ENCODE measurements at regions not wholly inside any gene's neighbourhood (a gene's known extent, or its start where the extent isn't known, plus 50 kb on each side); places are given as distances from the start of the nearest gene placed in this dataset.

DNA sequence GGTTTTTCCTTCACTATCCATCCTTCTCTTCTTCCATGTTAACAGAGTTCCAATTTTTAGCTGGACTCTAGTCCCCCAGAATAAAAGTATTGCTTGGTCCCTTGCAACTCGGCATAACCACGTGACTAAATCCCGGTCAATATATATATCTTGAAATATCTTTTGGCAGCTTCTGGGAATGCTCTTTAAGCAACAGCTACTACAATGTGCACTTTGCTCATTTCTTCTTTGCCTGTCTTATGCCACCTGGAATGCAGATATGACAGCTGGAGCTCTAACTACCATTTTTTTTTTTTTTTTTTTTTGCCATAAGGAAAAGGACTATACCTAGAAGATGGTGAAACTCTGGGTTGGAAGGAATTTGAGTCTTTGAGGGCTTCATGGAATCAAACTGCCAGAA is 82.6 kb downstream of the GCNT4 start:
- Histone ChIP-seq H3K9me3 (ENCODE audit: control insufficient read depth, low read length) (no peaks in the 10 kb centered on the region), H2AFZ (no peak overlapping the region), H3K27ac (no peak overlapping the region), H3K36me3 (ENCODE audit: control insufficient read depth, insufficient read depth, low read length) (no peaks in the 10 kb centered on the region), H3K9ac (no peak overlapping the region), H3K27me3 (ENCODE audit: control insufficient read depth, insufficient read depth, low read length) (no peaks in the 10 kb centered on the region), H3K4me3 (ENCODE audit: low read depth, low read length) (no peak overlapping the region), H3K4me2 (ENCODE audit: low read length) (no peak overlapping the region), H3K4me1 (no peaks in the 10 kb centered on the region), H3K79me2 (no peaks in the 10 kb centered on the region)
- TF ChIP-seq, protein P1, sequence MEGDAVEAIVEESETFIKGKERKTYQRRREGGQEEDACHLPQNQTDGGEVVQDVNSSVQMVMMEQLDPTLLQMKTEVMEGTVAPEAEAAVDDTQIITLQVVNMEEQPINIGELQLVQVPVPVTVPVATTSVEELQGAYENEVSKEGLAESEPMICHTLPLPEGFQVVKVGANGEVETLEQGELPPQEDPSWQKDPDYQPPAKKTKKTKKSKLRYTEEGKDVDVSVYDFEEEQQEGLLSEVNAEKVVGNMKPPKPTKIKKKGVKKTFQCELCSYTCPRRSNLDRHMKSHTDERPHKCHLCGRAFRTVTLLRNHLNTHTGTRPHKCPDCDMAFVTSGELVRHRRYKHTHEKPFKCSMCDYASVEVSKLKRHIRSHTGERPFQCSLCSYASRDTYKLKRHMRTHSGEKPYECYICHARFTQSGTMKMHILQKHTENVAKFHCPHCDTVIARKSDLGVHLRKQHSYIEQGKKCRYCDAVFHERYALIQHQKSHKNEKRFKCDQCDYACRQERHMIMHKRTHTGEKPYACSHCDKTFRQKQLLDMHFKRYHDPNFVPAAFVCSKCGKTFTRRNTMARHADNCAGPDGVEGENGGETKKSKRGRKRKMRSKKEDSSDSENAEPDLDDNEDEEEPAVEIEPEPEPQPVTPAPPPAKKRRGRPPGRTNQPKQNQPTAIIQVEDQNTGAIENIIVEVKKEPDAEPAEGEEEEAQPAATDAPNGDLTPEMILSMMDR (IDR thresholded peaks at IDR 0.05), result no peak

DNA sequence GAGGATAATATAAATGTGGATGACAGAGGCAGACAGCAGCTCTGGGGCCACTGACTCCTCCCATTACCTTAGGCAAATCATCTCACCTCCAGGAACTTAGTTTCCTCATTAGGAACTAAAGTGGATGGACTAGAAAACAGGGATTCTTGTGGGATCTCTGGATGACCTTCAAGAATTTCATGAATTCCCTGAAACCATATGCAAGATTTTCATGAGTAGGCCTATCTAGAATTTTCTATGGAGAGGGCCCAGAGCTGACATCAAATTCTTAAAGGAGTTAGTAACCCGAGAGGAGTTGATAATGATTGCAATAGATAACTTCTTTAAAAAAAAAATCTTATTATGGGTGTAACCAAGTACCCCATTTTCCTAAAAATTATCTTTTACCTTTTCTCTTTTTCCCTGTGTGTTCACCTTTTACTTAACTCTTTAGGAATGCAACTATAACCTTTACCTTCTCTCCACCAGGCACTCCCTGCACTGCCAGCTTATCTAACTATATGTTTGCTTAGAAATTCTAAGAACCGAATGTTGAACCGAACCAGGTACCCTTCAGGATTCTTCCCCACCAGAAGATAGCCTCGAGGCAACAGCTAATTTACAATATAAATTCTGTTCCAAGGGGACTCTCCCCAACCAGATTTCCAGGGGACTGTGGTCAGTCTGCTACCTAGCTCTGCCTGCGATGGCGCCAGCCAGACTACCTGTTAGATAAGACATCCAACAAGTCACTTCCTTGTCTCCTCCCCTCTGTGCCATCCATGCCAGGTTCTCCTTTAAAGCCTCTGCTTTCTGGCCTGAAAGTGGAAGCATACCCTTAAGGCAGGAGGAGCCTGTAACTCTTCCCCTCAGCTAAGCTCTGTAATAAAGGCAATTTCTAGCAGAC is 86.0 kb downstream of the GCNT4 start:
- Histone ChIP-seq H3K27me3 (ENCODE audit: control insufficient read depth, insufficient read depth, low read length) (no peaks in the 10 kb centered on the region), H3K9ac (no peak overlapping the region), H3K4me2 (ENCODE audit: low read length) (no peak overlapping the region), H3K9me3 (ENCODE audit: control insufficient read depth, low read length) (no peaks in the 10 kb centered on the region), H3K36me3 (ENCODE audit: control insufficient read depth, insufficient read depth, low read length) (no peaks in the 10 kb centered on the region), H3K27ac (no peak overlapping the region), H3K79me2 (no peaks in the 10 kb centered on the region), H2AFZ (no peak overlapping the region), H3K4me1 (no peaks in the 10 kb centered on the region), H3K4me3 (ENCODE audit: low read depth, low read length) (no peak overlapping the region)
- TF ChIP-seq, protein P1 (IDR thresholded peaks at IDR 0.05), result no peak

DNA sequence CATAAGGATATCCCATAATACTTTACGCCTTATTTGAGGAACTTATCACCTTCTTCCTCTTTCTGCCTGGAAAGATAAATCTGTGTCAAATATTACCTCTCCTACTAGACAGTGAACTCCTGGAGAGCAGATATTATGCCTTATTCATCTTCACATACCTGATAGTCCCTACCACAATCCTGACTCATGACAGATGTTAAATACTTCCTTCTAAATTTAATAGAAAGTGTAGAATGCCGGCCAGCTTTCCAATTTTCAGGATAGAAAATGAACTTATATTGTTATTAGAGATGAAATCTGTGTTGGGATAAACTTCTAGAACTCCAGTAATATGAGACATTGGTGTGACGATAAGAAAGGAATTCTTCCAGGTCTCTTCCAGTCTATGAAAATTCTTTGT is 89.0 kb downstream of the GCNT4 start:
- no peak overlapping the region for H3K27ac ChIP-seq
- no peaks in the 10 kb centered on the region for H3K27me3 ChIP-seq (ENCODE audit: control insufficient read depth, insufficient read depth, low read length)
- no peak overlapping the region for H3K9ac ChIP-seq
- H3K36me3 ChIP-seq (ENCODE audit: control insufficient read depth, insufficient read depth, low read length), result no peaks in the 10 kb centered on the region
- H3K9me3 ChIP-seq (ENCODE audit: control insufficient read depth, low read length), result no peaks in the 10 kb centered on the region
- H2AFZ ChIP-seq, result no peak overlapping the region
- H3K79me2 ChIP-seq, result no peaks in the 10 kb centered on the region
- no peaks in the 10 kb centered on the region for H3K4me1 ChIP-seq
- no peak overlapping the region for H3K4me2 ChIP-seq (ENCODE audit: low read length)
- no peak overlapping the region for H3K4me3 ChIP-seq (ENCODE audit: low read depth, low read length)
- TF ChIP-seq, protein P1 (IDR thresholded peaks at IDR 0.05), result no peak

DNA sequence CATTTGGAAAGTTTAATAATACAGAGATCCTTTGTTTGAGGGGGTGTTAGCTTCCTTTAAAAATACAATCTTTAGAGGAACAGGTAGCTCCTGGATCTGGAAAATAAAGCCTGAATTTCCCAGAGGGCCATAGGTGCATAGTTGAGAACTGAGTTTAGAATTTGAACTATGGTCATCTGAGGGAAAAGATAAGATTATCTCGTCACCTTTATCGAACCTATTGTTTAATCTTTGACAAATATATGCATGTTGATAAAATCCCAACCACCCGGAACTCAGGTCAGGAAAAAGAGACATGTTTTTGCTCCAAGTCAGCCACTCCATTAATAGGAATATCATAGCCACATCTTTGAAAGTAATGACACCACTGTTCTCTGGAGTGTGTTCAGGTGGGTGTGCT is 91.7 kb upstream of the FAM169A start:
- no peak overlapping the region for H3K4me2 ChIP-seq (ENCODE audit: low read length)
- H3K4me3 ChIP-seq (ENCODE audit: low read depth, low read length), result no peak overlapping the region
- H2AFZ ChIP-seq, result no peak overlapping the region

More for the DNA sequence above, 91.7 kb upstream of the FAM169A start:
- Histone ChIP-seq H3K9ac (no peak overlapping the region), H3K36me3 (ENCODE audit: control insufficient read depth, insufficient read depth, low read length) (no peaks in the 10 kb centered on the region), H3K4me1 (no peaks in the 10 kb centered on the region), H3K27ac (no peak overlapping the region), H3K79me2 (no peaks in the 10 kb centered on the region), H3K9me3 (ENCODE audit: control insufficient read depth, low read length) (no peaks in the 10 kb centered on the region), H3K27me3 (ENCODE audit: control insufficient read depth, insufficient read depth, low read length) (no peaks in the 10 kb centered on the region)
- TF ChIP-seq, protein P1 (IDR thresholded peaks at IDR 0.05), result no peak
